ENCODE measurements at regions not wholly inside any gene's neighbourhood (a gene's known extent, or its start where the extent isn't known, plus 50 kb on each side); places are given as distances from the start of the nearest gene placed in this dataset.

DNA sequence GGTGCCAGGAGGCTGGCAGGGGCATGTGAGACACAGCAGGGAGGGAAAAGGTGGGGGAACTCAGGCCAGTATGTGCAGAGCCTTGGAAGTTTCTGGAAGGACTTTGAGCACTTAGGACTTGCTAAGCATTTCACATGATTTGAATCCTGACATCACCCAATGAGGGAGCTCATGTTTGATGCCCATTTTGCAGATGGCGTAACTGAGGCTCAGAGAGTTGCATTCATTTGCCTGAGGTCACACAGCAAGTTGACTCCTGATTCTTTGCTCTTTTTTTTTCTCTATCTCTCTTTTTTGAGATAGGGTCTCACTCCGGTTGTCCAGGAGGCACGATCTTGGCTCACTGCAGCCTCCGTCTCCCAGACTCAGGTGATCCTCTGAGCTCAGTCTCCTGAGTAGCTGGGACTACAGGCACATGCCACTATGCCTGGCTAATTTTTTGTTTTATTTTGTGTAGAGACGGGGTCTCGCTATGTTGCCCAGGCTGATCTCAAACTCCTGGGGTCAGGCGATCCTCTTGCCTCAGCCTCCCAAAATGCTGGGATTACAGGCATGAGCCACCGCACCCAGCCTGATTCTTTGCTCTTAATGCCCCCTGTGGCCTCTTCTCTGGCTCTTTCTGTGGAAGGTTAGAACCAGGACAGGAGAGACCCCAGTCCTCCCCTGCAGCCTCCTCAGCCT lies 246.1 kb downstream of the RBM19 start:
- H3K27ac ChIP-seq: no peak overlapping the region
- in situ Hi-C loops (cut with HindIII; ENCODE audit: low pct_ligation_motif_present, low sequenced_read_pairs): no loop called here
- TF ChIP-seq, protein P1, sequence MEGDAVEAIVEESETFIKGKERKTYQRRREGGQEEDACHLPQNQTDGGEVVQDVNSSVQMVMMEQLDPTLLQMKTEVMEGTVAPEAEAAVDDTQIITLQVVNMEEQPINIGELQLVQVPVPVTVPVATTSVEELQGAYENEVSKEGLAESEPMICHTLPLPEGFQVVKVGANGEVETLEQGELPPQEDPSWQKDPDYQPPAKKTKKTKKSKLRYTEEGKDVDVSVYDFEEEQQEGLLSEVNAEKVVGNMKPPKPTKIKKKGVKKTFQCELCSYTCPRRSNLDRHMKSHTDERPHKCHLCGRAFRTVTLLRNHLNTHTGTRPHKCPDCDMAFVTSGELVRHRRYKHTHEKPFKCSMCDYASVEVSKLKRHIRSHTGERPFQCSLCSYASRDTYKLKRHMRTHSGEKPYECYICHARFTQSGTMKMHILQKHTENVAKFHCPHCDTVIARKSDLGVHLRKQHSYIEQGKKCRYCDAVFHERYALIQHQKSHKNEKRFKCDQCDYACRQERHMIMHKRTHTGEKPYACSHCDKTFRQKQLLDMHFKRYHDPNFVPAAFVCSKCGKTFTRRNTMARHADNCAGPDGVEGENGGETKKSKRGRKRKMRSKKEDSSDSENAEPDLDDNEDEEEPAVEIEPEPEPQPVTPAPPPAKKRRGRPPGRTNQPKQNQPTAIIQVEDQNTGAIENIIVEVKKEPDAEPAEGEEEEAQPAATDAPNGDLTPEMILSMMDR (IDR thresholded peaks at IDR 0.05; ENCODE audit: low read depth, low read length, missing control alignments): no peak
- H3K4me3 ChIP-seq (ENCODE audit: low read depth, low read length): no peak overlapping the region
- no peaks in the 10 kb centered on the region for H3K36me3 ChIP-seq (replicated peaks)
- no peaks in the 10 kb centered on the region for H3K27me3 ChIP-seq (replicated peaks)
- no peak for DNase-seq

DNA sequence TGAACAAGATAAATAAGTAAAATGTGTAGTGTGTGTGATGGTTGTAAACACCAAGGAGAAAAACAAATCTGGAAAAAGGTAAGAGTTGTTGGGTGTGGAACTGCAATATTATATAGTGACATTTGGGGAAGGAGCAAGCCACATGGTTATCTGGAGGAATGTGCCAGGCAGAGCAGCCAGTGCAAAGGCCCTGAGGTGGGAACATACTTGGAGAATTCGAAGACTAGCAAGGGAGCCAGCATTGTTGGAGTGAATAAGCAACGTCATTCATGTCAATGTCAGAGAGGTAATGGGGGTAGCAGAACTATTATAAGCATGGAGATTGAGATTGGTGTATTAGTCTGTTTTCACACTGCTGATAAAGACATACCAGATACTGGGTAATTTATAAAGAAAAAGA lies 241.5 kb upstream of the LHX5 start:
- Histone ChIP-seq H3K4me3 (ENCODE audit: low read depth, low read length) (no peak overlapping the region), H3K27ac (no peak overlapping the region), H3K27me3 (replicated peaks) (no peaks in the 10 kb centered on the region), H3K36me3 (replicated peaks) (no peaks in the 10 kb centered on the region)
- no peak for DNase-seq
- in situ Hi-C loops (cut with HindIII; ENCODE audit: low pct_ligation_motif_present, low sequenced_read_pairs): no loop called here
- TF ChIP-seq, protein P1 (IDR thresholded peaks at IDR 0.05; ENCODE audit: low read depth, low read length, missing control alignments): no peak

DNA sequence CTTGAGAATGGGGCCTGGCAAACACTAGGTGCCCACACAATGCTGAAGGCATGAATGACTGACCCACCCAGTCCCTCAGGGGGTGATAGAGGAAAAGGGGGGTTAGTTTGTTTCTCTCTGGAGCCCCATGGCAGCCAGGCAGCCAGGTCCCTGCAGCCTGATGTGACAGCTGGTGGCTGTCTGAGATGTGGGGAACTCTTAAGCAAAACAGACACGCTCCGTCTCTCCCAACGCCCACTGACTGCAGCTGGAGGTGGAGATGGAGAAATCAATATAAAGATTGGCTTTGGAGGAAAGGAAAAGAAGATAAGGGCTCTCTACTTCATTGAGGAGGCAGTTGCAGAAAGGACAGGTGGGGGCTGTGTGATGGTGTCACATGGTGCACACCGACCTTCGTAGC lies 240.8 kb upstream of the LHX5 start:
- Histone ChIP-seq H3K27me3 (replicated peaks) (no peaks in the 10 kb centered on the region), H3K4me3 (ENCODE audit: low read depth, low read length) (no peak overlapping the region), H3K36me3 (replicated peaks) (no peaks in the 10 kb centered on the region), H3K27ac (no peak overlapping the region)
- DNase-seq: no peak
- in situ Hi-C loops (cut with HindIII; ENCODE audit: low pct_ligation_motif_present, low sequenced_read_pairs): no loop called here
- TF ChIP-seq, protein P1 (IDR thresholded peaks at IDR 0.05; ENCODE audit: low read depth, low read length, missing control alignments): no peak

DNA sequence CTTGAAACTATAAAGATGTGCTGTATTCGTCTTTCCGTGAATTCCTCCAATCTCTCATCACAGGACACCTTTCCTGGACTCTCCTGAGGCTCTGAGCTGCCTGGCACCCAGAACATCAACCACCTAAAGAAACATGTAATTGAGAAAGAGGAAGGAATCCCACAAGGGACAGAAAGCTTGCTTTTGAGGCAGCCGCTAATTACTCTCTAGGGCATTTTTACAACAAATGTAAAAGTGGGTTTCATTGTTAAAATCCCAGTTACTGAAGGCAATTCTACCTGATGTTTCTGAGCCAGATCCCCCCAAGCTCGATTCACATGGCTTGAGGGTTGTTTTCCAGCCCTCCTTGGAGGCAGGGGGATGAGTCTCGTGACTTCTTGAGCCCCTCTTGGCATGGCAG lies 238.5 kb upstream of the LHX5 start:
- Histone ChIP-seq H3K36me3 (replicated peaks) (no peaks in the 10 kb centered on the region), H3K27me3 (replicated peaks) (no peaks in the 10 kb centered on the region), H3K4me3 (ENCODE audit: low read depth, low read length) (no peak overlapping the region), H3K27ac (no peak overlapping the region)
- TF ChIP-seq, protein P1 (IDR thresholded peaks at IDR 0.05; ENCODE audit: low read depth, low read length, missing control alignments): no peak
- no peak for DNase-seq
- in situ Hi-C loops (cut with HindIII; ENCODE audit: low pct_ligation_motif_present, low sequenced_read_pairs): no loop called here

DNA sequence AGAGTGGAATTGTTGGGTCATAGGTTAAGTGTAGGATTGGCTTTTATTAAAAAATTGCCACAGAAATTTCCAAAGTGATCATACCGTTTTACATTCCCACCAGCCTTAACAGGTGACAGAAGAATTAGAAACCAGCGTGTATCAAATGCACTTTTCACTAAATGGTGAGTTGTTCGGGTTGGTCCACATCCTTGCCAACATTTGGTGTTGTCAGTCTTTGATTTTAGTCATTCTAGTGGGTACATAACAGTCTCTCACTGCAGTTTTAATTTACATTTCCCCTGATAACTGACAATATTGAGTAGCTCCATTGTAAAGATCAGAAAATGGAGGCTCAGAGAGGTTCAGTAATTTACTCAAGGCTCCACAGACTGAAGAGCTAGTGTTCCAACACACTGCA lies 237.8 kb upstream of the LHX5 start:
- H3K27ac ChIP-seq: no peak overlapping the region
- no peak for DNase-seq
- in situ Hi-C loops (cut with HindIII; ENCODE audit: low pct_ligation_motif_present, low sequenced_read_pairs): no loop called here
- H3K27me3 ChIP-seq (replicated peaks): no peaks in the 10 kb centered on the region
- H3K36me3 ChIP-seq (replicated peaks): no peaks in the 10 kb centered on the region
- no peak overlapping the region for H3K4me3 ChIP-seq (ENCODE audit: low read depth, low read length)
- TF ChIP-seq, protein P1 (IDR thresholded peaks at IDR 0.05; ENCODE audit: low read depth, low read length, missing control alignments): no peak

DNA sequence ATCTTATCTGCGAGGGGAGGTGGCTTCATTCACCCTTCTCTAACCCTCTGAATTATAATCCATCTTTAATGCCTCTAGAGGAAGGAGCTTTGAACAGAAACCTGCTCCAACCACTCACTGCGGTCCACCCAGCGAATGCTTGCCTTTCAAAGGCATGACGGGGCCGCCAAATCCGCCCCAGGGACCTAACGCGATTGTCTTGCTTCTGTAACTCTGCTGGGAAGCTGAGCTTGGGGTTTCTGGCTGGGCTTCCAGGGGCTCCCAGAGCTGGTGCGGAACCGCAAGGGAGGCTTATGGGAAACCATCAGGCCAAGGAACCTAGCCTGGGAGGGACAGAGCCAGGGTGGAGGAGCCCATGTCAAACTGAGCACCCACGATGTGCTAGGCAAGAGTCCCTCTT lies 231.2 kb upstream of the LHX5 start:
- TF ChIP-seq, protein P1 (IDR thresholded peaks at IDR 0.05; ENCODE audit: low read depth, low read length, missing control alignments): no peak
- in situ Hi-C loops (cut with HindIII; ENCODE audit: low pct_ligation_motif_present, low sequenced_read_pairs): no loop called here

More for the DNA sequence above, 231.2 kb upstream of the LHX5 start:
- no peak for DNase-seq
- Histone ChIP-seq H3K27me3 (replicated peaks) (peaks cover 4% of the 10 kb centered on the region), H3K27ac (no peak overlapping the region), H3K4me3 (ENCODE audit: low read depth, low read length) (no peak overlapping the region), H3K36me3 (replicated peaks) (no peaks in the 10 kb centered on the region)

Measured in brain microvascular endothelial cell (primary cell).